ENCODE measurements at regions not wholly inside any gene's neighbourhood (a gene's known extent, or its start where the extent isn't known, plus 50 kb on each side); places are given as distances from the start of the nearest gene placed in this dataset.
"Not testable (repeated sequence)": the region's sequence is repeated elsewhere in the genome, so short reads cannot be mapped to it uniquely, and the experiment has no call there.

- not testable (repeated sequence) for TF ChIP-seq CTCF (conservative IDR thresholded peaks at IDR 0.05; ENCODE audit: low read depth, low read length); EZH2 (IDR thresholded peaks at IDR 0.05; ENCODE audit: borderline replicate concordance, low read depth, low read length, poor library complexity, severe bottlenecking)
Measured at GRCh38 chr4:9522903-9523302, 78.7 kb downstream of the DEFB131A start.

Measured in A673 (cell line).